Kidney epithelial cell (primary cell): ENCODE measurements at regions not wholly inside any gene's neighbourhood (a gene's known extent, or its start where the extent isn't known, plus 50 kb on each side); places are given as distances from the start of the nearest gene placed in this dataset.

ENCODE experiments used
- DNase-seq: peaks from one replicate; pipeline ENCODE4 v3.0.0-alpha.2; 2010; ENCODE audit warnings: low read depth
- H3K27me3 ChIP-seq: 2 replicates; pipeline ENCODE4 v1.6.0; 2011; ENCODE audit warnings: low read length; ENCODE audit not compliant: control insufficient read depth, insufficient read depth
- H3K36me3 ChIP-seq: 2 replicates; pipeline ENCODE4 v1.5.1; 2011; ENCODE audit warnings: low read length; ENCODE audit not compliant: control insufficient read depth, insufficient read depth
- H3K4me3 ChIP-seq: 2 replicates; pipeline ENCODE4 v1.5.1; 2011; ENCODE audit warnings: low read depth, mild to moderate bottlenecking, control low read depth, low read length
- TF ChIP-seq, protein P1 (sequence below): IDR thresholded peaks from 2 replicates; pipeline ENCODE4 v1.5.1; 2011; ENCODE audit warnings: mild to moderate bottlenecking, moderate library complexity, low read length, control low read depth, inconsistent platforms; ENCODE audit not compliant: insufficient read depth, poor library complexity, severe bottlenecking

- TF ChIP-seq, protein P1, sequence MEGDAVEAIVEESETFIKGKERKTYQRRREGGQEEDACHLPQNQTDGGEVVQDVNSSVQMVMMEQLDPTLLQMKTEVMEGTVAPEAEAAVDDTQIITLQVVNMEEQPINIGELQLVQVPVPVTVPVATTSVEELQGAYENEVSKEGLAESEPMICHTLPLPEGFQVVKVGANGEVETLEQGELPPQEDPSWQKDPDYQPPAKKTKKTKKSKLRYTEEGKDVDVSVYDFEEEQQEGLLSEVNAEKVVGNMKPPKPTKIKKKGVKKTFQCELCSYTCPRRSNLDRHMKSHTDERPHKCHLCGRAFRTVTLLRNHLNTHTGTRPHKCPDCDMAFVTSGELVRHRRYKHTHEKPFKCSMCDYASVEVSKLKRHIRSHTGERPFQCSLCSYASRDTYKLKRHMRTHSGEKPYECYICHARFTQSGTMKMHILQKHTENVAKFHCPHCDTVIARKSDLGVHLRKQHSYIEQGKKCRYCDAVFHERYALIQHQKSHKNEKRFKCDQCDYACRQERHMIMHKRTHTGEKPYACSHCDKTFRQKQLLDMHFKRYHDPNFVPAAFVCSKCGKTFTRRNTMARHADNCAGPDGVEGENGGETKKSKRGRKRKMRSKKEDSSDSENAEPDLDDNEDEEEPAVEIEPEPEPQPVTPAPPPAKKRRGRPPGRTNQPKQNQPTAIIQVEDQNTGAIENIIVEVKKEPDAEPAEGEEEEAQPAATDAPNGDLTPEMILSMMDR: no peak
- Histone ChIP-seq H3K27me3 (no peaks in the 10 kb centered on the region), H3K36me3 (no peaks in the 10 kb centered on the region)
Measured at GRCh38 chr5:98514215-98514614, 259.2 kb upstream of the RGMB start.

GRCh38 chr5:98516701-98517100, 256.8 kb upstream of the RGMB start:
- no peak overlapping the region for H3K4me3 ChIP-seq
- DNase-seq: no peak
- no peaks in the 10 kb centered on the region for H3K27me3 ChIP-seq
- TF ChIP-seq, protein P1: no peak
- no peaks in the 10 kb centered on the region for H3K36me3 ChIP-seq

More at GRCh38 chr5:98514215-98514614, 259.2 kb upstream of the RGMB start:
- DNase-seq: no peak
- no peak overlapping the region for H3K4me3 ChIP-seq

DNA sequence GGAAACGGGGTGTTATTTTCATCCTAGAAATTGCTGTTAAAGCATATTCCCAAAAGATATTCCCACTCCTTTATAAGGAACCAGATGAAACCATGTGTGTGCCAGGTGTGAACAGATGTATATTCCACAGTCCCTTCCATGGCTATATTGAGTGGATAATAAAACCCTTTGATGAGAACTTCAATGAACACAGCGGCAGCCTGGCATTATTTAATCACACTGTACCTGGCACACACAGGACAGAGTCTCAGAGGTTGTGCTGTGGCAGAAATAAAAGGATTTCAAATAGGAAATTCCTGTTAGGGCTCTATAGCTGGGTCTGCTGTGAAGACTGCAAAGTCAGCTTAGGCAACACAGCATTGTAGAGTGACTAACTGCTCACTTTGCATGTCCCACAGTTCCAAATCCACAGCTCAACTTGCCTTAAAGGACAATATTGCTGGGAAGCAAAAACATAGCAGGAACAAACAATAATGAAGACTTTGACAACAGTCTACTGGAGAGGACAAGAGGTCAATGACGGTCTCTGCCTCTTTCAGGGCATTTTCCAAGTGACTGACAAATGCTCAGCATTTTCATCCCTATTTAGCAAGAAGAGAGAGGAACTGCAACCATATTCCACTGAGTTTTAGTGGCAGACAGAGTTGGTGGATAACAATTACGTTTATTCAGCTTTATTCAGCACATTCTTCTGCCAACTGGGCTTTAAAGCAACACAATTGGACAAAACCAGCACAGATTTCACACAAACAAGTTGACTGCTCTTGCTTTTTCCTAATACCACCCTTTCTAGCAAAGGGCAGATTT, 255.7 kb upstream of the RGMB start:
- TF ChIP-seq, protein P1: no peak
- Histone ChIP-seq H3K27me3 (no peaks in the 10 kb centered on the region), H3K36me3 (no peaks in the 10 kb centered on the region), H3K4me3 (no peak overlapping the region)
- no peak for DNase-seq

DNA sequence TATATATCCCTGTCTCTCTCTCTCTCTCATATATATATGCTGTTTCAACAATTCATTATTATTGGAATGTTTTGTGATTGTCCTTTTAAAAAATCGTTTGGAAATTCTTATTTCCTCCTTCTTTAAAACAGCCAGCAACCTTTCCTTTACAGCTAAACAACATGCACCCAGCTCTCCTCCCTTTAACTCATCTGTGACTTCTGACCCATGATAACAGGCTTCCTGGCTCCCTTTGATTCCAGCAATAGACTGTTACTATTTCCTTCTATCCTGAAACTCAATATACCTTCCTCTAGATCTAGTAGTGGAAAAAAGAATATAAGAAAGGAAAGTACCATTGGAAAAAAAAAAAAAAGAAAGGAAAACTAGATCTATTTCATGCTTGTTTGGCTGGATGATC, 254.7 kb upstream of the RGMB start:
- no peak overlapping the region for H3K4me3 ChIP-seq
- H3K27me3 ChIP-seq: no peaks in the 10 kb centered on the region
- TF ChIP-seq, protein P1: no peak
- no peak for DNase-seq
- no peaks in the 10 kb centered on the region for H3K36me3 ChIP-seq

DNA sequence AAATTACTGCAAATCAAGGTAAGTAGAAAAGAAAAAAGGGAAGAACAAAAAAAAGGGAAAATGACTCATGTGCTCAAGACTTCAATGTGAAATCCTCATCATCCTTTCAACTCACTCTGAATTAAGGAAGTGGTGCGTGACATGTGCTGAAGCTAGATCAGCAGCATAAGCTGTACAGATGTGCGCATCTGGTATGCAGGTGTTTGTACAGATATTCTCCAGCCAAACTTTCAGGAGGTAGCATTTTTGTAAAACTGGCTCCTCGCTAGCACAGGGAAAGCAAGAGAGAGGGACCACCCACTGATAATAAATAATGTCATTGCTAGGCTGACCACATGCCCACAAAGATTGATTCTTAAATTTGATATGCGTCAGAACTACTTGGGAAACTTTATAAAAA, 253.9 kb upstream of the RGMB start:
- no peak for DNase-seq
- Histone ChIP-seq H3K27me3 (no peaks in the 10 kb centered on the region), H3K36me3 (no peaks in the 10 kb centered on the region), H3K4me3 (no peak overlapping the region)
- TF ChIP-seq, protein P1: no peak

DNA sequence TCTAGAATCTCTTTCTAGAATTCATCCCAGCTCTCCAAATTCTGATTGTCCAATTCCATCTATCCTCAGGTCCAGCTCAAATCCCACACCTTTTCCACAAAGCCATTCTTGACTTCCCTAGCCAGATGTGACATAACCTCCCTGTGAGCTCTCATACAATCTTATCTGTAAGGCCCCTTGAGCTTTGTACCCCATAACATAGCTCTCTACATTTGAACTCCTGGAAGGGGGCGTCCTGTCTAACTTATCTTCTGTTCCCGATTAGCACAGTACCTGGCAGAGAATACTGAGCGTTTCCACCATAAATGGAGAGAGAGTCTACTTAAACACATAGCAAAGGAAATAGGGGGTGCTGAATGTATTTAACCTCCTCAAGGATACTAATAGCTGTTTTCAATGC, 251.6 kb upstream of the RGMB start:
- Histone ChIP-seq H3K36me3 (no peaks in the 10 kb centered on the region), H3K27me3 (no peaks in the 10 kb centered on the region), H3K4me3 (no peak overlapping the region)
- TF ChIP-seq, protein P1: no peak
- DNase-seq: no peak
